GM12873 (cell line): ENCODE measurements at regions not wholly inside any gene's neighbourhood (a gene's known extent, or its start where the extent isn't known, plus 50 kb on each side); places are given as distances from the start of the nearest gene placed in this dataset.

ENCODE experiments used
- CTCF ChIP-seq: IDR thresholded peaks from 2 replicates; pipeline ENCODE4 v1.5.1; 2012; ENCODE audit warnings: low read depth, mild to moderate bottlenecking, moderate library complexity, low read length, control low read depth; ENCODE audit not compliant: insufficient read depth; ENCODE audit errors: missing control alignments

GRCh38 chr5:3276896-3277295 lies 318.7 kb upstream of the IRX1 start:
- no peak for TF ChIP-seq CTCF

- no peak for TF ChIP-seq CTCF
These were observed 326.1 kb upstream of the IRX1 start for GRCh38 chr5:3269395-3270169.

DNA sequence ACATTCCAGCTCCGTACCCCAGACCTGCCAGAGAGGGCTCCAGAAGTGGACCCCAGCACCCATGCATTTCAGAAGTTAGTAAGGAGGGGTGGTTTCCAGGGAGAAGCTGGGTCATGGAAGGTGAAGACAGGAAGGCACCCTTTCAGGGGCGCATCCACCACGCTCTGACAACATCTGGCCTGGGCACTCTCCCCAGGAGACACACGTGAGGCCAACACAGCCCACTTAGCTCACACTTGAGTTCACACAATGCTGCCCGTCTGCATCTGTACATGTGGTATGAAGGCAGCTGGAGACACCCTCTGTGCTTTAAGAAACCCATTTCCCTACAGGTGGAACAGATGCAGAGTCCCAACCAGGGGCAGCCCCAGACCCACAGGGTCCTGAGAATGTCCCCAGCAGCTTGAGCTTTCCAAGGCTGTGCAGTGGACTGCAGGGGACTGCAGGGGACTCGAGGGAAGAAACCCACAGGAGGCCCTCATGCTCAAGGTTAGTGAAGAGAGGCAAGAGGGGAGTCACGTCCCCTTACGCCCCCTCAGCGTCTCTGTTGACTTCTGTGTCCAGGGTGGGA lies 326.8 kb upstream of the IRX1 start:
- no peak for TF ChIP-seq CTCF

GRCh38 chr5:3266861-3267260 lies 328.8 kb upstream of the IRX1 start:
- no peak for TF ChIP-seq CTCF

DNA sequence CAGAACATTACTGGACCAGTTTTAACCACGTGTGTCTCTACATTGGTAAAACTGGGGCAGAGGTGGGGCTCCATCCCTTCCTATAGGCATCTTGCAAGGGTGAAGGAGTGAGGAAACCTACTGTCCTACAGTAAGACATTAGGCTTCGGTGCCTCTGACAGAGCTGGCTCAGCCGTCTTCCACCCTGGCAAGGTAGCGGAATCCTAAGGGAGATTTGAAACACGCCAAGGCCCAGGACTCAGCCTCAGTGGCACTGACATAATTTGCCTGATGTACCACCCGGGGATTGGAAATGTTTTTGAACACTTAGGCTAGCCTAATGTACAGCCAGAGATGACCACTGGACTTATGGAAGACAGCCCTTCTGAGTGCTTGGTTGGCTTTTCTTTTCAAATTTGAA lies 329.7 kb upstream of the IRX1 start:
- TF ChIP-seq CTCF, result no peak

DNA sequence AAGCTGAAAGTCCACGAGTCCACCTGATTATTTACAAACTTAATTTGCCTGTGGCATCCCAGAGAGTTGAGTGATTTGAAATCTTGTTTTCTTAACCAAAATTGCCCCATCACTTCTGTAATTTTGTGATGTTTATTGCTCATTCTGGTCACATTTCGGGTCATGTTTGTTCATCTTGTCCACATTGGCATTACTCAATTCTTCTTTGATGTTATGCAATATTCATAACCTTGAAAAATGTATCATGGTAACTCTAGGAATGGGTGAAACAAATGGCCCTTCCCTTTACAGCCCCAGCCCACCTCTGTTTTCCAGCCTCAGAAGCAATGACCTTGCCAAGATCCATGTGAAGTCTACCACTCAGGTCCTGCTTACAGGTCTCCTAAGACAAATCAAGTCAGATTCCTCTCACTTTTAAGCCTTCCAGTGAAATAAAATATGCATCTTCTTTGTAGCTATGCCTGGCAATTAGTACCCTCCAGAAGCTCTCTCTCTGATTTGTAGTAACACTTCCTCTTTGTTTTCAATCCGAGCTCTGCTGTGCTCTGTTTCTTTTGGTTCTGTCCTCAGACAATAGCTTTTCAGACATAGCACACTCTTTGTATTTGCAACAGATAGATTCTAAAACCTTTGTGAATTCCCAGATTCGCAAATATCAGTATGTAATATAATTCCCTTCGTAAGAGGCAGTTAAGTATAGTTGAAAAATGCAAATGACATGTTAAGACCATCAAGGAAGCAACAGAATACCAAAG lies 330.3 kb upstream of the IRX1 start:
- TF ChIP-seq CTCF, result no peak

DNA sequence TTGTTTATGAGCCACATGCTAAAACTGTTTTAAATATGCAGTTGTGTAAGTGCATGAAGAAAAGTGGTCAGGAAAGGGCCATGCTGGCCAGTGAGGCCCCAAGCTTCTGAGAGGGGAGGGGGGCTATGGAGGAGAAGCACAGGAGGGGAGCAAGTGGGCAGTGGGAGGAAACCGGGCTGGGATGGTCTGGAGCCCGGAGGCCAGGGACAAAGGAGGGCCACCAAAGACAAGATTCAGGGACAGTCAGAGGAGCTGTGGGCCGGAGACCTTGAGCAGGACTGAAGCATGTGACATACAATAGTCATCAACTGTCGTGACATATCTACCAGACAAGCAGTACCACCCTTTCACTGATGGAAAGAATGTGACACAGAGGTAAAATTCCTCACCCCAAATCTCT lies 333.2 kb upstream of the IRX1 start:
- TF ChIP-seq CTCF, result no peak
